IPS DF 4.7 (cell line): ENCODE measurements at regions not wholly inside any gene's neighbourhood (a gene's known extent, or its start where the extent isn't known, plus 50 kb on each side); places are given as distances from the start of the nearest gene placed in this dataset.
"Not testable (repeated sequence)": the region's sequence is repeated elsewhere in the genome, so short reads cannot be mapped to it uniquely, and the experiment has no call there.

ENCODE experiments used
- DNase-seq: peaks from one replicate; pipeline ENCODE4 v3.0.0-alpha.2; 2013; ENCODE audit warnings: low spot score; ENCODE audit errors: extremely low read depth

DNA sequence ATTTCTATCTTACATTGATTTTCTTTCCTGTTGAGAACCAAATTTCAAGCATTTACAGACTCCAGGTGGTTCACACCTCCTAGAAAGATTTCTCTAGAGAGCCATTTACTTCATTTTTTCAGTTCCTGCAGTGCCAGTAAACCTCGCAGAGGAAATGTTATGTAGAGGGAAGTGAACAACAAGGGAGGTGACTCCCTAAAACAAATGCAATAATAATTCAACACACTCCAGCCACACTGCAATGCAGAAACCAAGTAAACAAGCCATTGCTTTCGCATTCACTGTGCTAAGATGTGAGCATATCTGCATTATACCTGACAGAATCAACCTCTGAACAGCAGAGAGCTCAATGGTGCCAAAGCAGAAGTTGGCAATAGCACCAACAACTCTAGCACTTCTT lies 215.1 kb downstream of the RBM26 start:
- DNase-seq = no peak

DNA sequence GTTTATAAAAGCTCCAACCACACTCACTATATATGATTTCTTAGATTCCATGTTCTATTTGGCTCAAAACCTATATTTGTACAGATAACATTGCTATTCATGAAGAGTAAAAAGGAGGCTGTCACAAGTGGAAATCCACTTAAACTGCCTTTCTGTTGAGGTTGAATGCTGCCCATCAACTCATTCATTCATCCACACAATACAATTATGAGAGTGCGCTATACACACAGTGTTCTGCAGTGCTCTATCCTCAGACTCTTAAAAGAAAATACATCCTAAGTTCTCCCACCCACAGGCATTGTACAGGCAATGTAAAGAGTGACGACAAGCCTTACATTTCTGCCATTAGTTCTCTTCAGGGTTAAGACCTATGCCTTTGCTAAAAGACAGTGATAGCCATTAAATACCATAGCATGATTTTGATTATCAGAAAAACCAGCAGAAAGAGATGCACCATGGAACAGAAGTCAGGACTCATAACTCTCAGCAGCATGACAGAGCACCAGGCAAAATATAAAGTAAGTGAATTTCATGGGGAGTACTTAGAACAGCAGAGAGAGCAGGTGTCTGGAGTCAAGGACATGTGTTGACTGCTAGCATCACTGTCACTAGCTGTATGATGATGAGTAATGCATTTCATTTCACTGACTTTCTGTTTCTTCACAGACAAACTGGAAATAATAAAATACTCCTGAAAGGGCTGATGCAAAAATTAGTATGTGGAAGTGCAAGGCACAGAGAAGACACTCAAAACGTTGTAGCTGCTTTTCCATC lies 218.0 kb downstream of the RBM26 start:
- DNase-seq = no peak

DNA sequence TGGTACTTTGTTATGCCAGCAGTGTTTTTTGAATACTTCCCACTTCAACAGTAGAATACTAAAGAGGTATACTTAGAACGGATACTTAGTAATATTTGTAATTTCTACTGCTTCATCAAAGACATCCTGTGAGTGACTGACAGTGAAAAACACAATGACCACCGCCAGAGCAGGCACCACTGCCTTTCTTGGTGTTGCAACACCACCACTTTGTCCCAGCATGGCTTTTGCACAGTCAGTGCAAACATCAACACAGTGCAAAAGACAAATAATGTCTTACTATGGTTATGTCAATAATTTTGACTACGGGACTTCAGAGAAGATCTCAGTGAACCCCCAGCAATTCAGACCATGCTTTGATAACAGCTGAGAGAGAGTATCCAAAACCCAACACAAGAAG lies 220.5 kb downstream of the RBM26 start:
- DNase-seq = no peak

DNA sequence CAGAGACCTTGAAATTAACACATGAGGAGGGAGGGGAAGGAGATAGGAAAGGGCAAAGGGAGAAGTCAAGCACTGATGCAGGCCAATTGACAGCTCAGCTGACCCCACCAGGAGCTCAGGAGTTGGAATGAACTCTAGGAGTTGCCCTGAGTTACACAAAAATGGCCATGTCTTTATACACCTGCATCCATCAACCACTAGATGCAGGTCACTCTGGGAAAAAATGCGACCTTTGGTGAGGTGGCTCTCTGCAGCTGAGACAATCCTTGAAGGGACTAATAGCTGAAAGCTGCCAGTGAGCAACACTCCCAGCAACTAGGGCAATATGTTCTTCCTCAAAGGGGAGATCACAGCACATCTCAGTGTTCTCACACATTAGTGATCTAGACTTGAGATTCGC lies 222.8 kb downstream of the RBM26 start:
- DNase-seq = no peak

DNA sequence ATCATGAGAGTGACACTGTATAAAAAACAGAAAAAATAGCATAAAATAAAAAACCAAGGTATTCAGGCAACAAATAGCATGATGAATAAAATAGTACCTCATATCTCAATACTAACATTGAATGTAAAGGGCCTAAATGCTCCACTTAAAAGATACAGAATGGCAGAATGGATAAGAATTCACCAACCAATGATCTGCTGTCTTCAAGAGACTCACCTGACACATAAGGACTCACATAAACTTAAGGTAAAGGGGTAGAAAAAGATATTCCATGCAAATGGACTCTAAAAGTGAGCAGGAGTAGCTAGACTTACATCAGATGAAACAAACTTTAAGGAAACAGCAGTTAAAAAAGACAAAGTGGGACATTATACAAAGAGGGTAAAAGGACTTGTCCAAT lies 232.4 kb downstream of the RBM26 start:
- DNase-seq = not testable (repeated sequence)

DNA sequence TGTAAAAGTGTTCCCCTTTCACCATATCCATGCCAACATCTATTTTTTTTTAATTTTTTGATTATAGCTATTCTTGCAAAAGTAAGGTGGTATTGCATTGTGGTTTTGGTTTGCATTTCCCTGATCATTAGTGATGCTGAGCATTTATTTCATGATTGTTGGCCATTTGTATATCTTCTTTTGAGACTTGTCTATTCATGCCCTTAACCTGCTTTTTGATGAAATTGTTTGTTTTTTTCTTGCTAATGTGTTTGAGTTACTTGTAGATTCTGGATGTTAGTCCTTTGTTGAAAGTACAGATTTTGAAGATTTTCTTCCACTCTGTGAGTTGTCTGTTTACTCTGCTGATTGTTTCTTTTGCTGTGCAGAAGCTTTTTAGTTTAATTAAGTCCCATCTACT lies 233.1 kb downstream of the RBM26 start:
- DNase-seq = not testable (repeated sequence)

DNA sequence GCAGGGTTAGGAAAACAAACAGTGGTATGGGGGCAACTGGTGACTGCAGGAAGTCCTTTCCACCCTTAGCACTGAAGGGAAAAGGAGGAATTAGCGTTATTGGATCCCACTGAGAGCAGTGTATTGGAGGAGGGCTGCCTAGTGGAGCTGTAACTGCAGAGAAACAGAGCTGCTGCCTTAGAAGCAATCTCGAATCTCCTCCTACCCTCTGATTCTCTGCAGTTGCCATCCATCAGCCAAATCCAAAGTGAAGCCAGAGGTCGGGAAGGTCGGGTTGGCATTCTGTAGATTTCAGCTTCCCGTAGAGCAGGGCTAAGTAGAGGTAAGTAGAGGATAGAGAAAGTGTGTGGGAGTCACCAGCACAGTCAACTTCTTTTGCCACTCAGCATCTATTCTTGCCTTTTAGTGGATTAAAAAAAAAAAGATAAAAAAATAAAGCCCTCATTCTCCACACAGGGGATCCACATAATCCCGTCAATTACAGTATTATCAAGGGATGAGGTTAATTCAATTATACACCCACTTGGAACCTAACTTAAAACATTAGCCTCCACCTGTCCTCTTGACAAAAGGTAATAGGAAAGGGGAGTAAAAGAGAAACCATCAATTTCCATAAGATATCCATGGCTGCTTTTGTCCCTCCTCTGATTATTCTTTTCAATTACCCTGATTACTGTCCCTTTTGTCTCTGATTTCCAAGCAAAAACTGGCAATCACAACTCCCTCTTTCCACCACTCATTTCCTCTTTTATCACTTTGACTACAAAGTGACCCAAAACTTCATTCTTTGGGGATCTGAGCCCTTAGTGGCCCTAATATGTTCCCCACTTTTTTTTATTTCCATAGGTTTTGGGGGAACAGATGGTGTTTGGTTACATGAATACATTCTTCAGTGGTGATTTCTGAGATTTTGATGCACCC lies 234.7 kb downstream of the RBM26 start:
- DNase-seq = no peak

DNA sequence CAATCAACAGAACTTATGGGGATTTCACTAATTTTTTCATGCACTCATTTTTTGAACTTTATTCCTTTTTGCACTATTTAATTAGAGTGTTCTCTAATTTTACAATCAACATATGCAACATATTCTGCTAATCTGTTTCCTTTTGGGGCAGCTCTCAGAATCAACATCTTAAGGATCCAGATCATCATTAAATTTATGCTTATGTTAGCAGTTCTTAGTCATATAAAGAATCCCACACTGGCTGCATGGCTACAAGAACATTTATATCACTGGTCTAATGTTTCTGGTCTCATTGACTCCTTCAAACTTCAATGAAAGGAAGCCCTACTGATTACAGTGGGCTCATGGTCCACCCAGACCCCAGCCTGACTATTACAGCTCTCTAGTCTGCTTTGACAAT lies 245.2 kb downstream of the RBM26 start:
- DNase-seq = no peak

DNA sequence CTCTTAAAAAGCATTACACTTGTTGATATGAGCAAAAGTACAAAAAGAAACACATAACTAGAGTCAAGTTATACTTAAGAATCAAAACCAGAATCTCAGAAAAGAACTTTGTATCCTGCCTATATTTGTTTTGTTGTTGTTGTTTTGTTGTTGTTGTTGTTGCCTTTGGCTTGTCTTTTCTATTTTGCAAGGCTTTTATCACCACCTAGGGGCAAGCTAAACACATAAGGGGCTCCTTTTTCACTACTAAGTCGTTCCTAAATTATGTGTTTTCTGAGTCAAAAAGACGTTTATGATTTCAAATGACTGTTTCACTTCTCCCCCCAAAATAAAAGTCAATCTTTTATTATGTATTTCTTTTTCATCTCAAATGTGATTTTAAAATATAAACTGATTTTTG lies 250.2 kb downstream of the RBM26 start:
- no peak for DNase-seq

DNA sequence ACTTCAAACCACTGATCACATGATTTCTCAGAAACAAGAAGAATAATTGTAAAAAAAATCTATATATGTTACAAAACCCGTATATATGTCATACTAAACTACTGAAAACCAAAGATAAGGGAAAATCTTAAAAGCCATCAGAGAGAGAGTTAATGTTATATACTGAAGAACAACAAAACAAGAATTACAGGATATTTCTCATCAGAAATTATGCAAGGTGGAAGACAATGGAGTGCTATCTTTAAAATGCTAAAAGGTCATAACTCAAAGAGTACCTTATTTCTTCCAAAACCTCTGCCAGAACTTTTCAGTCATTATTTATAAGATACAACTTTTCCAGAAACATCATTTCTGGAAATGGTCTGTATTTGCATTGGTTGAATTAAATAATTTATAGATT lies 256.8 kb downstream of the RBM26 start:
- DNase-seq = no peak

DNA sequence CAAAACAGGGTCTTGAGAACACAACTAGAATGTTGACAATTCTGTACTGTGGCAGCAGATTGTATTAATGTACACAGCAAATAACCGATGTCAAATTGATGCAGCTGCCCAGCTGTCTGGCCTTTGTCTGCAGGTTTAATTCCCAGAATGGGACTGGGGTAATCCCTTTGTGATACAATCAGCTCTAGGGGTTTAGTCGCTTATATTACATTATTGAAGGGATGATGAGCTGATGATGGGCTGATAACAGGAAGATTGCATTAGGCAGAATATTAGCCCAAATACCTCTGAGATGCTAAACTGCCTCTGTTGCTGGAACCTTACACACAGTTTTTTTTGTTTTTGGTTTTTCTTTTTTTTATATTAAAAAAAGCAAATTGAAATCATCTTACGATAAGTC lies 265.0 kb downstream of the RBM26 start:
- DNase-seq = no peak

DNA sequence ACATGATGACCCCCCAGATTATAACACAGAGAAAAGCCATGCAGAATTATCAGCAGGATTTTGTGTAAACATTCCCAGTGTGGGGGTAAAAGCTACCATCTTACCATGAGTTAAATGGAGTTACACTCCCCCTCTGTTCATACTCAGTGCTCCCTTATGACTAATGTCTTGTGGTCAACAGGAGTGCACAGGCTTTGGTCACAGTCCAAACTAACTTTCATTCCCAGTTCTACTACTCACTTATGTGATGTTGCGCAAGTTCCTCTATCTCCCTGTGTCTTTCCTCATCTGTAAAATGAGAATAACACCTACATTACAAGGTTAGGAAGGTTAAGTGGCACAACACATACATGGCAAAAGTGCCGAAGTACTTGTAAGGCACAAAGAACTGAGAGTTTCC lies 277.9 kb downstream of the RBM26 start:
- DNase-seq = no peak

DNA sequence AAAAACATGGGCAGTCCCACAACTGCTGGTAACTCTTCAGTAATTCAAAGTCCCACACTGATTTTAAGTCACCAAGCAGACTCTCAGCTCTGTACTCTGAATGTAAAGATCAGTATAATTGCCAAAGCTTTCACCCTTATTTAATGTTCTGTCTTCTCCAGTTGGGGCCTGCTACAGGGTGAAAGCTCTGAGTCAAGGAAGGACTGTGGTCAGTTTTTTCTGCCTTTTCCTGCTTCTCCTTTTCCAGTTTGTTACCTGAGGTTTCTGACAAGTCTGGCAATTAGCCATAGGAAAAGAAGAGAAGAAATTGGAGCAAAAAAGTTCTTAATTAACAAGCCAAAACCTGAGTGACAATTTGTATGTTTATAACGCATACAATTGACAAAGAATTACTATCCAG lies 279.3 kb downstream of the RBM26 start:
- no peak for DNase-seq

DNA sequence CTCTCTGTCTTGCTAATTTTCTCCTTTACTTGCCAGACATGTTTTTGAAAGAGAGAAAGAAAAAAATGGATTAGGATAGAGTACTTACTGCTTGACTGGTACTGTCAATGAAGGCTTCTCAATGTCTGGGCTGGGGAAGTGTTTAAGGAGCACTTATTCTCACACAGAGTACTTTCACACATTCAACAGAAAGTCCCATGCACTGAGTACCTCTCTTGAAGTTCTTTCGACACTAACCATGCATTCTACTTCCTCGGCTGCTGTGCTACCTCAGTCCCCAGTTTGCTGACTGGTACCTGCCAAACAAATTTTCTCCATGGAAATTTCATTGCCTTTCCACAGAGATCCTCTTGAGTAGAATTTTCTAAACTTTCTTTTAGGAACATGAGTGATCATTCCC lies 281.9 kb downstream of the RBM26 start:
- no peak for DNase-seq

DNA sequence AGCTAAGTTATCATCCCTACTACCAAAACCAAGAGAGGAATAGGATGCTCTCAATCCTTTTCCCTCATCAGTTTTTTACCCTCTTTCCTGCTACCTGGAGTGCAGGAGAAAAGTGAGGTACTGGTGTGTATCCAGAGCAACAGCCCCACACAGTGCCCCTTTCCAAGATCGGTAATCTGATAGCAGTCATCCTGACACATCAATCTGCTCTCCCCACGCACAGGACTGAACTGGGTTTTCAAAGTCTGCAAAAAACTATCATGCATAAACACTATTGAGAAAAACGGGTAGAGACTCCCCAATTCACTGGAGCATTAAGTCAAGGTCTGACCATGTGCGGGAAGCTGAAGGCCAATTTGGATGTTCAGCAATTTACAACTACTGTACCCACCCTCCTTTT lies 284.8 kb downstream of the RBM26 start:
- DNase-seq = no peak

DNA sequence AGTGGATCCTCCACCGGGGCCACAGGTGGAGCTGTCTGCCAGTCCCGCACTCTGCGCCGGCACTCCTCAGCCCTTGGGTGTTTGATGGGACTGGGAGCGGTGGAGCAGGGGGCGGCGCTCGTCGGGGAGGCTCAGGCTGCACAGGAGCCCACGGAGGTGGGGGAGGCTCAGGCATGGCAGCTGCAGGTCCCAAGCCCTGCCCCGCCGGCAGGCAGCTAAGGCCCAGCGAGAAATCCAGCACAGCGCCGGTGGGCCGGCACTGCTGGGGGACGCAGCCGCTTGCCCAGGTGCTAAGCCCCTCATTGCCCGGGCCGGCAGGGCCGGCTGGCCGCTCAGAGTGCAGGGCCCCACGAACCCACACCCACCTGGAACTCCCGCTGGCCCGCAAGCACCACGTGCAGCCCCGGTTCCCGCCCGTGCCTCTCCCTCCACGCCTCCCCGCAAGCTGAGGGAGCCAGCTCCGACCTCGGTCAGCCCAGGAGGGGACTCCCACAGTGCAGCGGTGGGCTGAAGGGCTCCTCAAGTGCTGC lies 286.4 kb downstream of the RBM26 start:
- no peak for DNase-seq

DNA sequence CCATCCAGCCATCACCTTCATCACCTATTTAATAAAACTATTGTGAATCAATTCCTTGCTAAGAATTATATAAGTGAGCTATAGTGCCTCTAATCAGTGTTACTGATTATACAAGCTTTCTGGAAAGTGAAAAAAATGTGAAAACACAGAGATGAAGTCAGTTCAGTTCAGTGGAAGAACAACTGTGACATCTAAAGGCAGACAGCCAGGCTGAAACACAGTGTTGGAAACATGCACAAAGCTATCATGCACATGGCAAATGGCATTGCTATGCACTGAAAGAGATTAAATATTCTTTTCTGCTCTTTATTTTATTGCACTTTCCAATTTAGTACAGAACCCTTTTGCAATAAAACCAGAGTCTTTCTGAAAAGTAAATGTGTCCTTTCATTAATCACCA lies 294.0 kb downstream of the RBM26 start:
- no peak for DNase-seq

DNA sequence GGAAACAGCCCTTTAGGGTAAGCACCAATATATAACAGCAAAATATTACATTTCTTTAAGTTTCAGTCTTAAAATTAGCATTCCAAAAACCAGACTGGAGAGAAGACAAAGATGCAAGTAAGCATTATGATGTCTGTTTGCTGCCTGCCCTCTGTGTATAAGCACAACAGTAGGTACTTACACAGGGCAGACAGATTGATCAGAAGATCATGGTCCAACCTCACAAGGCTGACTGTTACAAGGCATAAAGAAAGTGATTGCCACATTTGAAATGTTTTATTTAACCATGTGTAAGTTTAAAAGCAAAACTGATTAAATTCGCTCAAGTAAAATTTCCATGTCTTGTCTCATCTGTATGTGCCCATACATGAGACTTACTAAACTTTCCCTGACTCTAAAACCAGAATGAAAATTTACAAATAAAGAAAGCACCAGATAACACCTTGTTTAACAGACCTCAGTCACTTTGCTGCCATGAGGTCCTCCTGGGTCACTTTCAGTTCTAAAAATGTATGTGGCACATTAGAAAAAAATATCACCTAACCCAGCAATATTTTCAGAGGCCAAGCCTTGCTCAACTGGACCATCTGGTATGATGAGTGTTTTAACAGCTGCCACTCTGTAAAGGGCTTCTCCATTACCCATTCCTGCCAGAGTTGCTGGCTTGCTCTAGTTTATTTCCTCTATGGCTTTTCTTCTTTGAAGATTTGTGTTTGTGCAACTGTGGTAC lies 297.0 kb downstream of the RBM26 start:
- DNase-seq = no peak

DNA sequence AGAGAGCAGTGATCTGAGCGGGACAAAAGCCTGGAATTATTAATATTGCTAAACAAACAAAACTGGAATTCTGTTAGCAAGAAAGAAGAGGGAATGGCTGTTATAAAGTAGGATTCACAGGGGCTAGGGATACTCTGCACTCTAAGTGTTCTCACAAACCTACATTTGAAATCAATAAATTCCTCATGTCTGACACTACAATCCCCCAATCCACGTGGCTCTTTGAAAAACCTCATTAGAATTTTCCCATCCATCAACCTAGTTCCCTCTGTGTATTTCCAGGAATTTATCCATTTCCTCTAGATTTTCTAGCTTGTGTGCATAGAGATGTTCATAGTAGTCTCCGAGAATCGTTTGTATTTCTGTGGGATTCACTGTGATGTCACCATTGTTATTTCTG lies 307.5 kb downstream of the RBM26 start:
- DNase-seq = no peak

DNA sequence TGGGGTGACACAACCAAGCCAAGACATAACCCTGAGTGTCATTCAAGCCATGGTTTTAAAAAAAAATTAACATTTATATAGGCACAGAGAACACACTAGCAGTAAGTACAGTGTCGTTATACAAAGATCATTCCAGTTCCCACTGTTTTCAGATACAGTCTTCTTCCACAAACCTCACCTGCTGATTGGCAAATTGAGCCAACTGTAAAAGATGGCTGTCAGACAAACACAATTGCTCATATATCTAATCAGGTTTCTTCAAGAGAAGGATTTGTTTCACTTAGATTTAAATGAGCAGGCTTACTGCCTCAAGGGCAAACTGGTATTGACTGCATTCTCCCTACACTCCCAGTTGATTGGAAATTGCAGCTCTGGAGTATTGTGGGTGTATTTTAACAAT lies 308.9 kb downstream of the RBM26 start:
- DNase-seq = no peak

DNA sequence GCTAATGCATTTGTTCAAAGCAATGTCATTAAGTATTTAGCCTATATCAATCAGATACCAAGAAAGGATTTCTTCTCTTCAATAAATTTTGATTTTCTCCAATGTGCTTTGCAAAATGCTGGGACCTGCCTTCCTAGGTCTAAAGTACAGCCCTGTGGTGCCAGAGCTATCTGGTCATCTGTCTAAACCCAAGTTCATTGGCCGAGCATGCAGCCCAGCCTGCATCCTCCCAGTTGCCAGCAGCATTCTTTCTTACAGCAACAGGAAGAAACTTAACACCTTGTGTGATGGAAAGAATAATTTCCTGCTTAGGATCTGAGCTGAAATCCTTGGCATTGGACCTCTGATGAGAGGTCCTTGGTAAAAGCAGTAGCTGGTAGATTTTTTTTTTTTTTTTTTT lies 310.0 kb downstream of the RBM26 start:
- no peak for DNase-seq
